Heart left ventricle (tissue), 16 donors: ENCODE measurements at regions not wholly inside any gene's neighbourhood (a gene's known extent, or its start where the extent isn't known, plus 50 kb on each side); places are given as distances from the start of the nearest gene placed in this dataset.

Experiments
- ATAC-seq, 4 donors: fragments of 200-7000 bp; cut with Tn5 transposase; one replicate each; pipeline ENCODE4 v1.9.1; 2020 to 2022; ENCODE audit warnings: moderate library complexity in 4 of 4, mild to moderate bottlenecking in 3 of 4, moderate number of reproducible peaks in 1 of 4
- DNase-seq, 5 donors: peaks; one replicate each; pipeline ENCODE4 v3.0.0-alpha.2; 2020
- H3K27ac ChIP-seq, 12 donors: fragments of 200-600 bp; sonication (generic) in 4 of 12; one replicate each; pipeline versions ENCODE4 v1.5.0 to v1.8.0; 2016 to 2022; ENCODE audit warnings: mild to moderate bottlenecking in 2 of 12
- H3K27me3 ChIP-seq, 9 donors: fragments of 200-600 bp; sonication (generic) in 2 of 9; one replicate each; pipeline versions ENCODE4 v1.5.1 to v1.8.0; 2016 to 2022; ENCODE audit warnings: mild to moderate bottlenecking in 3 of 9
- H3K36me3 ChIP-seq, 9 donors: fragments of 200-600 bp; sonication (generic) in 2 of 9; one replicate each; pipeline versions ENCODE4 v1.5.0 to v1.8.0; 2018 to 2022; ENCODE audit warnings: mild to moderate bottlenecking in 2 of 9
- H3K4me1 ChIP-seq, 12 donors: fragments of 200-600 bp; sonication (generic) in 4 of 12; one replicate each; pipeline versions ENCODE4 v1.5.0 to v1.8.0; 2016 to 2022; ENCODE audit warnings: mild to moderate bottlenecking in 3 of 12
- H3K4me3 ChIP-seq, 12 donors: fragments of 200-600 bp; sonication (generic) in 4 of 12; one replicate each; pipeline versions ENCODE4 v1.5.0 to v1.8.0; 2017 to 2022; ENCODE audit warnings: mild to moderate bottlenecking in 9 of 12, moderate library complexity in 4 of 12
- H3K9me3 ChIP-seq, 12 donors: fragments of 200-600 bp; sonication (generic) in 4 of 12; one replicate each; pipeline versions ENCODE4 v1.5.0 to v1.8.0; 2016 to 2022; ENCODE audit warnings: mild to moderate bottlenecking in 1 of 12
- POLR2A ChIP-seq, 2 donors: fragments of 450-650 bp; IDR thresholded peaks; one replicate each; pipeline ENCODE4 v1.6.1; 2017; ENCODE audit warnings: antibody characterized with exemption in 2 of 2, mild to moderate bottlenecking in 2 of 2, moderate library complexity in 2 of 2
- WGBS, 4 donors: extraction: QIAGEN DNeasy Blood & Tissue Kit in 2 of 4; methylation state at CpG; one replicate each; pipeline versions ENCODE4 v1.1.5 to v1.1.7; 2013 to 2018; 5-methylcytosine and 5-hydroxymethylcytosine counted together
- intact Hi-C, 10 donors: fragments of 100-400 bp; cut with DNase I; formaldehyde crosslinking; loops; one replicate each; pipeline versions ENCODE4 v1.11.1 to v1.14.2; 2022
- TF ChIP-seq, protein P1 (sequence below), 12 donors: fragments of 200-600 bp; sonication (generic) in 4 of 12; IDR thresholded peaks; one replicate each; pipeline versions ENCODE4 v1.5.0 to v1.8.0; 2018 to 2022; ENCODE audit warnings: antibody characterized with exemption in 12 of 12, mild to moderate bottlenecking in 5 of 12
- donor health status: ischemic (EF 13 %, LVEDD 7.1; RV severe dilation, severe dysfunction).
- donor health status: healthy with polysubstance abuse.
- donor health status: DM: no; HTN: yes; CAD: no.
- donor health status: DM: no; HTN: no; CAD: no.
- donor health status: ischemic (EF 25% LVEDD 6.9; RV normal size, moderate dysfunction).
- donor health status: ischemic (EF 25% LVEDD 5.7; RV mildly dilated, moderate dysfunction).
- donor health status: healthy.
- donor health status: DM: yes; HTN: yes; CAD: no.
- donor health status: ischemic (EF 35%, LVEDD 5.7; RV mildly dilated, moderate dysfunction).
- donor health status: nonischemic (EF 11% LVEDD 7.7; RV severe dilation, severe dysfunction).
- donor health status: DM: yes; HTN: yes; CAD: no.
- donor health status: PGD.
- donor health status: ischemic (EF 29% LVEDD 5.4; RV normal size, mild dysfunction).
- donor health status: nonischemic (EF 23%, LVEDD 6.1; RV moderate dilation, normal function).

DNA sequence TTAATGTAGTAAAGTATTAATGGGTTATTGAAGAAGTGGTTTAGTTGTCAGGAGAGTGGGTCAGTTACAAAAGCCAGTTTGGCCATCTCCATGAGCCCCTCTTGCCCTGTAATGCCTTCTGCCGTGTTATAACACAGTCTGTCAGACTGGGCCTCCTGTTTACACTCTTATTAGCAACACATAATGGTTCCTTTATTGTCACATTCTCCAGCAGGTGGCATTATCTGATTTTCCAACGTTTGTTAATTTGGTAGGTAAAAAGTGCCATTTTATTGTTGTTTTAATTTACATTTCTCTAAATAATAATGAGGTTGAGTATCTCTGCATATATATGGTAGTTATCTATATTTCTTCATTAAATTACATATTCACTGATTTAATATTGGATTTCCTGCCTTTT is 560.8 kb downstream of the FGF13 start:
- intact Hi-C loops = no loop called here

DNA sequence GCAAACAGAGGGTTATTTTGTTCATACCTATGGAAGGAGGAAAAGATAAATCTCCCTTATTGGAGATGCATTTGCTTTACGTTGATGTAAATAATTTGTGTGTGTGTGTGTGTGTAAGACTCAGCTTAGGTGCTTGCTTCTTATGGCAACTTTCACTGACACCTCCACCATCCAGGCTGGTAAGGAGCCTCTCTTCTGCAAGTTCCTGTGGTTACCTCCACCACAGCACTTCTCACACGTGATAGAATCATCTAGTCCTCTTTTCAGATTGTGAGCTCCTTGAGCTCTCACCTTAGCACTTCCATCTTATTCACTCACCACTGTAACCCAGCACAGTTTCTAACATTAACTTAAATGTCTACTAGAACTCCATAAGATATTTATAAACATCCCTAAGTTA is 553.7 kb downstream of the FGF13 start:
- TF ChIP-seq, protein P1, sequence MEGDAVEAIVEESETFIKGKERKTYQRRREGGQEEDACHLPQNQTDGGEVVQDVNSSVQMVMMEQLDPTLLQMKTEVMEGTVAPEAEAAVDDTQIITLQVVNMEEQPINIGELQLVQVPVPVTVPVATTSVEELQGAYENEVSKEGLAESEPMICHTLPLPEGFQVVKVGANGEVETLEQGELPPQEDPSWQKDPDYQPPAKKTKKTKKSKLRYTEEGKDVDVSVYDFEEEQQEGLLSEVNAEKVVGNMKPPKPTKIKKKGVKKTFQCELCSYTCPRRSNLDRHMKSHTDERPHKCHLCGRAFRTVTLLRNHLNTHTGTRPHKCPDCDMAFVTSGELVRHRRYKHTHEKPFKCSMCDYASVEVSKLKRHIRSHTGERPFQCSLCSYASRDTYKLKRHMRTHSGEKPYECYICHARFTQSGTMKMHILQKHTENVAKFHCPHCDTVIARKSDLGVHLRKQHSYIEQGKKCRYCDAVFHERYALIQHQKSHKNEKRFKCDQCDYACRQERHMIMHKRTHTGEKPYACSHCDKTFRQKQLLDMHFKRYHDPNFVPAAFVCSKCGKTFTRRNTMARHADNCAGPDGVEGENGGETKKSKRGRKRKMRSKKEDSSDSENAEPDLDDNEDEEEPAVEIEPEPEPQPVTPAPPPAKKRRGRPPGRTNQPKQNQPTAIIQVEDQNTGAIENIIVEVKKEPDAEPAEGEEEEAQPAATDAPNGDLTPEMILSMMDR (IDR thresholded peaks at IDR 0.05) = no peak
- no peak for TF ChIP-seq POLR2A (IDR thresholded peaks at IDR 0.05)
- Histone ChIP-seq H3K27me3 (no peaks in the 10 kb centered on the region), H3K27ac (no peak overlapping the region), H3K9me3 (no peaks in the 10 kb centered on the region), H3K36me3 (no peaks in the 10 kb centered on the region), H3K4me1 (no peaks in the 10 kb centered on the region), H3K4me3 (no peak overlapping the region)
- DNase-seq (no peak), ATAC-seq (no peak)
- 33 to 59% (median 52%) methylated on average over 2 of the region's 2 CpGs for WGBS, 4 donors
- intact Hi-C loops = no loop called here

More for the DNA sequence above, 560.8 kb downstream of the FGF13 start:
- Histone ChIP-seq H3K4me3 (no peak overlapping the region), H3K9me3 (peaks cover 0 to 13% (median 0%) of the 10 kb centered on the region in 12 donors), H3K27ac (no peak overlapping the region), H3K27me3 (peaks cover 0 to 2% (median 0%) of the 10 kb centered on the region in 9 donors), H3K36me3 (no peaks in the 10 kb centered on the region), H3K4me1 (no peaks in the 10 kb centered on the region)
- 19 to 37% (median 28%) methylated on average over 2 of the region's 2 CpGs for WGBS, 4 donors
- no peak for DNase-seq
- ATAC-seq = no peak
- TF ChIP-seq, protein P1 (IDR thresholded peaks at IDR 0.05) = no peak

DNA sequence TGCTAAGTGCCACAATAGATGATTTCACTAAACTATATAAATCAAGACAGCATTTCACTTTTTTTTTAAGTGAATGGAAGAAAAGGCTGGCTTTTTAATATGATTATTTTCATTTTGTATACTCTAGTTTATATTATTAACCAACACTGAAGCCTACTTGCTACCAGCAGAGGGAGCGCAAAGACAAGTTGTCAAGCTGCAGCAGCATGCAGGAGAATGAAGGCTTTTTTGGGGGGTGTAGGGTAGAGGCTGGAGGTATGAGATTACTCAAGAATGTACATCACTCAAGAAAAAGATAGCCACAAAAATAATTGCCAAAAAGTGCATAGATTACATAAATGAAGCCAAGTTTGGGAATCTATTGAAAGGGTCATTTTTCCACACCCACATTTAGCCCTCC is 519.5 kb downstream of the FGF13 start:
- TF ChIP-seq POLR2A (IDR thresholded peaks at IDR 0.05) = no peak
- TF ChIP-seq, protein P1 (IDR thresholded peaks at IDR 0.05) = peak in 10 of 12 donors; percentile 10 to 47 (median 31)
- intact Hi-C loops = loop anchor here in 8 of 10 donors (1.0 to 10.0 kb wide), 5 partner anchors 523 to 555 kb away; partner anchors contain the start of gene FGF13 (in 1 of the 8)
- ATAC-seq = no peak

DNA sequence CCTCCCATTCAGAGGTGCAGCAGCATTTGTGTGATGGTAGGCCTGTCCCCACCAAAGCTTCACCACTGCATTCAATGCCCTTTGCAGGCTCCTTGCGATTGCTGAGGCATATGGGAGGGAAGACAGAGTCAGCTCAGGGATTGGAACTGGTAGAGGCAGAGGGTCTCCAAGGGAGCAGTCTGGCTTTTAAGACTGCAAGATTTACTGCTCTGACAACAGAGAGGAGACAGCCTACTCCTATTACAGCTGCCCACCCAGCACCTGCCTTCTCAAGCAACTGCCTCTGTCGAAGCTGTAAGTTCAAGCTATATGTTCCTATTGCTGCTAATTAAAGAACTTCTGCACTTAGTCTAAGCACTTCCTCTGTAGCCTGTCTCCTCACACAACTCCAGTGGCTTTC is 481.8 kb downstream of the FGF13 start:
- H3K4me1 ChIP-seq = no peaks in the 10 kb centered on the region
- WGBS, 4 donors = 58 to 78% (median 70%) methylated on average over 2 of the region's 2 CpGs
- intact Hi-C loops = no loop called here

More for the DNA sequence above, 519.5 kb downstream of the FGF13 start:
- Histone ChIP-seq H3K36me3 (no peaks in the 10 kb centered on the region), H3K4me1 (no peaks in the 10 kb centered on the region), H3K4me3 (no peak overlapping the region), H3K9me3 (no peaks in the 10 kb centered on the region), H3K27me3 (peaks cover 0 to 7% (median 0%) of the 10 kb centered on the region in 9 donors), H3K27ac (no peak overlapping the region)
- peak in 1 of 5 donors; percentile 21 for DNase-seq
- WGBS, 4 donors = 8 to 17% (median 14%) methylated on average over 1 of the region's 1 CpG

More for the DNA sequence above, 481.8 kb downstream of the FGF13 start:
- Histone ChIP-seq H3K9me3 (peaks cover 0 to 5% (median 0%) of the 10 kb centered on the region in 12 donors), H3K27ac (no peak overlapping the region), H3K36me3 (no peaks in the 10 kb centered on the region), H3K27me3 (no peaks in the 10 kb centered on the region), H3K4me3 (no peak overlapping the region)
- TF ChIP-seq, protein P1 (IDR thresholded peaks at IDR 0.05) = no peak
- no peak for TF ChIP-seq POLR2A (IDR thresholded peaks at IDR 0.05)
- ATAC-seq (no peak), DNase-seq (no peak)
